HEK293 (cell line): ENCODE measurements at regions not wholly inside any gene's neighbourhood (a gene's known extent, or its start where the extent isn't known, plus 50 kb on each side); places are given as distances from the start of the nearest gene placed in this dataset.

ENCODE experiments used
- CTCF ChIA-PET: fragments of 350-600 bp; formaldehyde crosslinking; extraction: SDS; loops from one replicate; lab custom pipeline; 2021; ENCODE audit warnings: antibody characterized with exemption; lab: Yijun Ruan, JAX
- POLR2A ChIA-PET: fragments of 300-600 bp; formaldehyde crosslinking; extraction: SDS; loops from one replicate; lab custom pipeline; 2020; ENCODE audit warnings: antibody characterized with exemption, inconsistent platforms; lab: Yijun Ruan, JAX
- H3K27ac ChIP-seq: fragments of 200-500 bp; sonication (Bioruptor generic); 2 replicates; pipeline ENCODE4 v1.5.1; 2014; ENCODE audit warnings: low read depth, low read length, control low read depth, inconsistent platforms; ENCODE audit errors: extremely low read depth
- H3K36me3 ChIP-seq, 2 experiments: fragments of 200-500 bp in 1 of 2; sonication (Bioruptor generic) in 1 of 2; 1 replicate in 1 of 2; 2 replicates in 1 of 2; pipeline ENCODE4 v1.5.1; 2014 to 2017; ENCODE audit warnings: inconsistent platforms in 2 of 2, low read length in 2 of 2; ENCODE audit not compliant: control insufficient read depth in 2 of 2, insufficient read depth in 1 of 2
- H3K4me1 ChIP-seq: fragments of 200-500 bp; sonication (Bioruptor generic); 2 replicates; pipeline ENCODE4 v1.5.1; 2014; ENCODE audit warnings: mild to moderate bottlenecking, low read length, inconsistent platforms; ENCODE audit not compliant: control insufficient read depth, insufficient read depth
- H3K4me3 ChIP-seq: 2 replicates; pipeline ENCODE4 v1.5.1; 2011; ENCODE audit warnings: low read depth, mild to moderate bottlenecking, control low read depth, low read length, moderate library complexity
- H3K9me3 ChIP-seq: fragments of 200-500 bp; sonication (Bioruptor generic); 2 replicates; pipeline ENCODE4 v1.5.1; 2014; ENCODE audit warnings: low read depth, low read length, inconsistent platforms; ENCODE audit not compliant: control insufficient read depth, insufficient read depth
- BCL11A ChIP-seq: fragments of 450-650 bp; formaldehyde crosslinking; IDR thresholded peaks from 2 replicates; pipeline ENCODE4 v1.5.1; 2016; ENCODE audit warnings: low read depth, missing biosample characterization, missing genetic modification characterization
- KLF10 ChIP-seq: fragments of 450-650 bp; IDR thresholded peaks from 2 replicates; pipeline ENCODE4 v1.5.1; 2018; ENCODE audit warnings: missing biosample characterization, mild to moderate bottlenecking, missing genetic modification characterization
- MYNN ChIP-seq: fragments of 450-650 bp; formaldehyde crosslinking; IDR thresholded peaks from 2 replicates; pipeline ENCODE4 v1.5.1; 2016; ENCODE audit warnings: missing biosample characterization, missing genetic modification characterization, borderline replicate concordance
- OVOL3 ChIP-seq: fragments of 450-650 bp; formaldehyde crosslinking; IDR thresholded peaks from 2 replicates; pipeline ENCODE4 v1.5.1; 2016; ENCODE audit warnings: missing biosample characterization, missing genetic modification characterization
- SCRT1 ChIP-seq: fragments of 450-650 bp; formaldehyde crosslinking; IDR thresholded peaks from 2 replicates; pipeline ENCODE4 v1.5.1; 2016; ENCODE audit warnings: missing biosample characterization, missing genetic modification characterization, borderline replicate concordance
- ZEB2 ChIP-seq: fragments of 450-650 bp; formaldehyde crosslinking; IDR thresholded peaks from 2 replicates; pipeline ENCODE4 v1.5.1; 2016; ENCODE audit warnings: missing biosample characterization, missing genetic modification characterization
- ZFP69B ChIP-seq: fragments of 450-650 bp; formaldehyde crosslinking; IDR thresholded peaks from 2 replicates; pipeline ENCODE4 v1.5.1; 2016; ENCODE audit warnings: missing biosample characterization, missing genetic modification characterization
- ZNF132 ChIP-seq: fragments of 450-650 bp; formaldehyde crosslinking; IDR thresholded peaks from 2 replicates; pipeline ENCODE4 v1.5.1; 2017; ENCODE audit warnings: missing biosample characterization, missing genetic modification characterization, borderline replicate concordance
- ZNF138 ChIP-seq: fragments of 450-650 bp; formaldehyde crosslinking; IDR thresholded peaks from 2 replicates; pipeline ENCODE4 v1.5.1; 2016; ENCODE audit warnings: missing biosample characterization, missing genetic modification characterization, borderline replicate concordance
- ZNF175 ChIP-seq: fragments of 450-650 bp; formaldehyde crosslinking; IDR thresholded peaks from 2 replicates; pipeline ENCODE4 v1.5.1; 2016; ENCODE audit warnings: missing biosample characterization, missing genetic modification characterization
- ZNF211 ChIP-seq: fragments of 450-650 bp; formaldehyde crosslinking; IDR thresholded peaks from 2 replicates; pipeline ENCODE4 v1.5.1; 2016; ENCODE audit warnings: low read depth, missing biosample characterization, missing genetic modification characterization
- ZNF266 ChIP-seq: fragments of 450-650 bp; formaldehyde crosslinking; IDR thresholded peaks from 2 replicates; pipeline ENCODE4 v1.5.1; 2016; ENCODE audit warnings: missing biosample characterization, missing genetic modification characterization, low read depth
- ZNF274 ChIP-seq, 2 experiments: fragments of 200-500 bp in 1 of 2; fragments of 450-650 bp in 1 of 2; sonication (Bioruptor generic) in 1 of 2; formaldehyde crosslinking in 1 of 2; IDR thresholded peaks; 2 replicates each; pipeline versions ENCODE4 v1.5.1 to v1.6.1; 2014 to 2016; ENCODE audit warnings: borderline replicate concordance in 1 of 2, inconsistent platforms in 1 of 2, low read length in 1 of 2, missing biosample characterization in 1 of 2, missing genetic modification characterization in 1 of 2
- ZNF302 ChIP-seq: fragments of 450-650 bp; formaldehyde crosslinking; IDR thresholded peaks from 2 replicates; pipeline ENCODE4 v1.5.1; 2016; ENCODE audit warnings: missing biosample characterization, missing genetic modification characterization, low read depth
- ZNF548 ChIP-seq: fragments of 450-650 bp; formaldehyde crosslinking; IDR thresholded peaks from 2 replicates; pipeline ENCODE4 v1.5.1; 2016; ENCODE audit warnings: missing biosample characterization, missing genetic modification characterization
- ZNF561 ChIP-seq: fragments of 450-650 bp; IDR thresholded peaks from 2 replicates; pipeline ENCODE4 v1.5.1; 2018; ENCODE audit warnings: missing biosample characterization, missing genetic modification characterization, borderline replicate concordance
- ZNF571 ChIP-seq: fragments of 450-650 bp; formaldehyde crosslinking; IDR thresholded peaks from 2 replicates; pipeline ENCODE4 v1.5.0; 2017; ENCODE audit warnings: missing biosample characterization, missing genetic modification characterization
- ZNF600 ChIP-seq: fragments of 450-650 bp; formaldehyde crosslinking; IDR thresholded peaks from 2 replicates; pipeline ENCODE4 v1.5.1; 2016; ENCODE audit warnings: missing biosample characterization, missing genetic modification characterization
- ZNF701 ChIP-seq: fragments of 450-650 bp; formaldehyde crosslinking; IDR thresholded peaks from 2 replicates; pipeline ENCODE4 v1.5.1; 2016; ENCODE audit warnings: missing biosample characterization, missing genetic modification characterization
- ZNF776 ChIP-seq: fragments of 450-650 bp; formaldehyde crosslinking; IDR thresholded peaks from 2 replicates; pipeline ENCODE4 v1.5.0; 2017; ENCODE audit warnings: missing biosample characterization, missing genetic modification characterization, borderline replicate concordance
- ZNF791 ChIP-seq: fragments of 450-650 bp; formaldehyde crosslinking; IDR thresholded peaks from 2 replicates; pipeline ENCODE4 v1.5.1; 2016; ENCODE audit warnings: missing biosample characterization, missing genetic modification characterization
- ZSCAN16 ChIP-seq: fragments of 450-650 bp; formaldehyde crosslinking; IDR thresholded peaks from 2 replicates; pipeline ENCODE4 v1.5.1; 2016; ENCODE audit warnings: missing biosample characterization, missing genetic modification characterization
- ZSCAN30 ChIP-seq: fragments of 450-650 bp; IDR thresholded peaks from 2 replicates; pipeline ENCODE4 v1.5.1; 2018; ENCODE audit warnings: missing biosample characterization, mild to moderate bottlenecking, missing genetic modification characterization, moderate library complexity
- TF ChIP-seq, protein P1 (sequence below): fragments of 450-650 bp; formaldehyde crosslinking; IDR thresholded peaks from 2 replicates; pipeline ENCODE4 v1.5.1; 2016; ENCODE audit warnings: missing biosample characterization, missing genetic modification characterization
- TF ChIP-seq, protein P2 (sequence below): fragments of 450-650 bp; formaldehyde crosslinking; IDR thresholded peaks from 2 replicates; pipeline ENCODE4 v1.5.1; 2017; ENCODE audit warnings: missing biosample characterization, missing genetic modification characterization
- TF ChIP-seq, protein P3 (sequence below): fragments of 450-650 bp; formaldehyde crosslinking; IDR thresholded peaks from 2 replicates; pipeline ENCODE4 v1.5.1; 2016; ENCODE audit warnings: missing biosample characterization, missing genetic modification characterization
- TF ChIP-seq, protein P4 (sequence below): fragments of 450-650 bp; formaldehyde crosslinking; IDR thresholded peaks from 2 replicates; pipeline ENCODE4 v1.5.1; 2016; ENCODE audit warnings: missing biosample characterization, missing genetic modification characterization

DNA sequence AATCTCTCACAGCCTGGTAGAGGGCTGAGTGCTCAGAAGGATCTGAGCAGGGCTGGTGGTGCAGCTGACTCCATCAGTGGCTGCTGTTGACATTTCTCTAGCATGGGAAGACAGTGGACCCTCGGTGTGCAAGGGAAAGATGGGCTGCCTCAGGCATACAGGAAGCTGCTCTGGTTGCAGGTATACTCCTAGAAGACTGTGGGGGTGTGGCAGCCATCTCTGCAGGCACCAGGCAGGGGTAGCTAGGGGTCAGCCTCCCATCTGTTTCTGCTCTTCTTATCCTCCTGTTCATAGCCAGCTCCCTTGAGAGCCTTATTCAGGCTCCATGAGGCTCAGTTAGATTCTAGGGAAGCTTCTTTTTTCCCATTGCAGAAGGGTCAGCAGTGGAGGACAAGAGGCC, 475.5 kb downstream of the TSHZ3 start (continued):
- TF ChIP-seq ZNF302 (tag by site-specific recombination), result no peak
- TF ChIP-seq ZSCAN16 (tag by site-specific recombination), result no peak
- no peak for TF ChIP-seq ZNF548
- TF ChIP-seq SCRT1 (tag by site-specific recombination), result no peak
- TF ChIP-seq, protein P1, sequence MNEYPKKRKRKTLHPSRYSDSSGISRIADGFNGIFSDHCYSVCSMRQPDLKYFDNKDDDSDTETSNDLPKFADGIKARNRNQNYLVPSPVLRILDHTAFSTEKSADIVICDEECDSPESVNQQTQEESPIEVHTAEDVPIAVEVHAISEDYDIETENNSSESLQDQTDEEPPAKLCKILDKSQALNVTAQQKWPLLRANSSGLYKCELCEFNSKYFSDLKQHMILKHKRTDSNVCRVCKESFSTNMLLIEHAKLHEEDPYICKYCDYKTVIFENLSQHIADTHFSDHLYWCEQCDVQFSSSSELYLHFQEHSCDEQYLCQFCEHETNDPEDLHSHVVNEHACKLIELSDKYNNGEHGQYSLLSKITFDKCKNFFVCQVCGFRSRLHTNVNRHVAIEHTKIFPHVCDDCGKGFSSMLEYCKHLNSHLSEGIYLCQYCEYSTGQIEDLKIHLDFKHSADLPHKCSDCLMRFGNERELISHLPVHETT (tag by site-specific recombination), result no peak
- no peak for TF ChIP-seq ZEB2 (tag by site-specific recombination)
- no peak for TF ChIP-seq ZNF561 (tag by site-specific recombination)
- no peak for TF ChIP-seq BCL11A
- TF ChIP-seq, protein P2, sequence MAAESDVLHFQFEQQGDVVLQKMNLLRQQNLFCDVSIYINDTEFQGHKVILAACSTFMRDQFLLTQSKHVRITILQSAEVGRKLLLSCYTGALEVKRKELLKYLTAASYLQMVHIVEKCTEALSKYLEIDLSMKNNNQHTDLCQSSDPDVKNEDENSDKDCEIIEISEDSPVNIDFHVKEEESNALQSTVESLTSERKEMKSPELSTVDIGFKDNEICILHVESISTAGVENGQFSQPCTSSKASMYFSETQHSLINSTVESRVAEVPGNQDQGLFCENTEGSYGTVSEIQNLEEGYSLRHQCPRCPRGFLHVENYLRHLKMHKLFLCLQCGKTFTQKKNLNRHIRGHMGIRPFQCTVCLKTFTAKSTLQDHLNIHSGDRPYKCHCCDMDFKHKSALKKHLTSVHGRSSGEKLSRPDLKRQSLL (tag by site-specific recombination), result no peak
- TF ChIP-seq ZFP69B (tag by site-specific recombination), result no peak

DNA sequence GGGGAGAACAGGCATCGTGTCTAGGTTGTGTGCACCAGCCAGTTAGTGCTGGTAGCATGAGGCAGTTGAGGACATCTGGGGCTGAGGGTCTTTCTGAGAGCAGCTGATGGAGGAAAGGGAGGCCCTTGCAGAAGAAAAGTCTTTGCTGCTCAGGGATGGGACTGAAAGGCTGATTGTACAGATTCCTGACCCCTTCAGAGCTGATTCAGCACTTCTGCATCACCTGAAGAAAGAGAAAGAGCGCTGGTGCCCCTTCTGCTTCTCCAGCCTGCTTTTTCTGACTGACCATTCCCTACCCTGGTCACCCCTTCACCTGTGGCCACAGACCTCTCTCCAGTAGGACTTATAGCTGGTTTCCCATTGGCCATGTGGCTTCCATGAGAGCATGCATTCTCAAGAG, 476.2 kb downstream of the TSHZ3 start:
- peaks cover 2% of the 10 kb centered on the region; the same call in 1 of the 2 replicates for H3K9me3 ChIP-seq
- ChIA-PET CTCF (interaction anchor here (0.5 to 1.5 kb wide), 4 partner anchors 9 to 990 kb away, joined by 3 to 8 read pairs (median 4); no protein-coding TSS in a partner anchor), POLR2A (no interaction called here)
- no peak overlapping the region for H3K27ac ChIP-seq
- TF ChIP-seq ZNF548 (no peak), ZSCAN30 (no peak), ZNF132 (no peak), MYNN (tag by site-specific recombination) (no peak), ZNF266 (tag by site-specific recombination) (no peak), ZNF274 (IDR thresholded peaks at IDR 0.05; ENCODE audit: low read length) (no peak), ZNF274 (tag by site-specific recombination; IDR thresholded peaks at IDR 0.05; ENCODE audit: borderline replicate concordance) (no peak), ZNF211 (tag by site-specific recombination) (no peak), OVOL3 (no peak), ZNF791 (tag by site-specific recombination) (no peak), ZNF701 (tag by site-specific recombination) (no peak), ZNF600 (tag by site-specific recombination) (no peak), ZNF138 (tag by site-specific recombination) (no peak), ZNF571 (no peak), ZNF175 (tag by site-specific recombination) (no peak), KLF10 (no peak), ZNF776 (tag by site-specific recombination) (no peak)
- TF ChIP-seq, protein P3, sequence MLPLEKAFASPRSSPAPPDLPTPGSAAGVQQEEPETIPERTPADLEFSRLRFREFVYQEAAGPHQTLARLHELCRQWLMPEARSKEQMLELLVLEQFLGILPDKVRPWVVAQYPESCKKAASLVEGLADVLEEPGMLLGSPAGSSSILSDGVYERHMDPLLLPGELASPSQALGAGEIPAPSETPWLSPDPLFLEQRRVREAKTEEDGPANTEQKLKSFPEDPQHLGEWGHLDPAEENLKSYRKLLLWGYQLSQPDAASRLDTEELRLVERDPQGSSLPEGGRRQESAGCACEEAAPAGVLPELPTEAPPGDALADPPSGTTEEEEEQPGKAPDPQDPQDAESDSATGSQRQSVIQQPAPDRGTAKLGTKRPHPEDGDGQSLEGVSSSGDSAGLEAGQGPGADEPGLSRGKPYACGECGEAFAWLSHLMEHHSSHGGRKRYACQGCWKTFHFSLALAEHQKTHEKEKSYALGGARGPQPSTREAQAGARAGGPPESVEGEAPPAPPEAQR (tag by site-specific recombination), result no peak
- TF ChIP-seq, protein P4, sequence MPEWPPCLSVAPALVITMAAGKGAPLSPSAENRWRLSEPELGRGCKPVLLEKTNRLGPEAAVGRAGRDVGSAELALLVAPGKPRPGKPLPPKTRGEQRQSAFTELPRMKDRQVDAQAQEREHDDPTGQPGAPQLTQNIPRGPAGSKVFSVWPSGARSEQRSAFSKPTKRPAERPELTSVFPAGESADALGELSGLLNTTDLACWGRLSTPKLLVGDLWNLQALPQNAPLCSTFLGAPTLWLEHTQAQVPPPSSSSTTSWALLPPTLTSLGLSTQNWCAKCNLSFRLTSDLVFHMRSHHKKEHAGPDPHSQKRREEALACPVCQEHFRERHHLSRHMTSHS (tag by site-specific recombination), result no peak
- H3K4me3 ChIP-seq, result no peak overlapping the region
- no peaks in the 10 kb centered on the region for H3K36me3 ChIP-seq
- peaks cover 7% of the 10 kb centered on the region for H3K4me1 ChIP-seq
